ENCODE measurements at regions not wholly inside any gene's neighbourhood (a gene's known extent, or its start where the extent isn't known, plus 50 kb on each side); places are given as distances from the start of the nearest gene placed in this dataset.
"Not testable (repeated sequence)": the region's sequence is repeated elsewhere in the genome, so short reads cannot be mapped to it uniquely, and the experiment has no call there.

- H3K4me3 ChIP-seq (ENCODE audit: low read depth, low read length): no peak overlapping the region
- DNase-seq (ENCODE audit: low read depth): no peak
- TF ChIP-seq CTCF (IDR thresholded peaks at IDR 0.05; ENCODE audit: insufficient read depth, low read depth, low read length, missing control alignments): no peak
These were observed 195.2 kb upstream of the IPO5 start for GRCh38 chr13:97758317-97758716.

- H3K4me3 ChIP-seq (ENCODE audit: low read depth, low read length): no peak overlapping the region
- DNase-seq (ENCODE audit: low read depth): no peak
- TF ChIP-seq CTCF (IDR thresholded peaks at IDR 0.05; ENCODE audit: insufficient read depth, low read depth, low read length, missing control alignments): no peak
These were observed 191.5 kb upstream of the IPO5 start for GRCh38 chr13:97761796-97762540.

GRCh38 chr13:97766749-97767148 is 186.7 kb upstream of the IPO5 start:
- no peak for TF ChIP-seq CTCF (IDR thresholded peaks at IDR 0.05; ENCODE audit: insufficient read depth, low read depth, low read length, missing control alignments)
- DNase-seq (ENCODE audit: low read depth): no peak
- no peak overlapping the region for H3K4me3 ChIP-seq (ENCODE audit: low read depth, low read length)

GRCh38 chr13:97768134-97768533 is 185.3 kb upstream of the IPO5 start:
- DNase-seq (ENCODE audit: low read depth): no peak
- no peak for TF ChIP-seq CTCF (IDR thresholded peaks at IDR 0.05; ENCODE audit: insufficient read depth, low read depth, low read length, missing control alignments)
- H3K4me3 ChIP-seq (ENCODE audit: low read depth, low read length): no peak overlapping the region

GRCh38 chr13:97770231-97770630 is 183.2 kb upstream of the IPO5 start:
- DNase-seq (ENCODE audit: low read depth); H3K4me3 ChIP-seq (ENCODE audit: low read depth, low read length): not testable (repeated sequence)

- DNase-seq (ENCODE audit: low read depth); H3K4me3 ChIP-seq (ENCODE audit: low read depth, low read length): not testable (repeated sequence)
These were observed 181.0 kb upstream of the IPO5 start for GRCh38 chr13:97772466-97772865.

GRCh38 chr13:97774391-97775100 is 178.9 kb upstream of the IPO5 start:
- H3K4me3 ChIP-seq (ENCODE audit: low read depth, low read length); DNase-seq (ENCODE audit: low read depth): not testable (repeated sequence)

GRCh38 chr13:97780486-97780885 is 173.0 kb upstream of the IPO5 start:
- no peak for TF ChIP-seq CTCF (IDR thresholded peaks at IDR 0.05; ENCODE audit: insufficient read depth, low read depth, low read length, missing control alignments)
- no peak overlapping the region for H3K4me3 ChIP-seq (ENCODE audit: low read depth, low read length)
- DNase-seq (ENCODE audit: low read depth): no peak
